B cell (primary cell): ENCODE measurements at regions not wholly inside any gene's neighbourhood (a gene's known extent, or its start where the extent isn't known, plus 50 kb on each side); places are given as distances from the start of the nearest gene placed in this dataset.

Source experiments
- ATAC-seq: fragments of 200-7000 bp; cut with Tn5 transposase; one replicate; pipeline ENCODE4 v1.10.0; 2021; ENCODE audit warnings: low read depth, mild to moderate bottlenecking, moderate number of reproducible peaks, moderate library complexity
- CTCF ChIA-PET: fragments of 350-600 bp; sonication (Branson Sonifier 250); formaldehyde crosslinking; loops from one replicate; lab custom pipeline; 2021; ENCODE audit warnings: antibody characterized with exemption, inconsistent platforms; lab: Charles Lee
- POLR2A ChIA-PET: fragments of 350-600 bp; sonication (Branson Sonifier 250); formaldehyde crosslinking; loops from one replicate; lab custom pipeline; 2021; ENCODE audit warnings: antibody characterized with exemption; lab: Charles Lee
- DNase-seq: peaks from one replicate; pipeline ENCODE4 v3.0.0; 2013
- H2AFZ ChIP-seq: 2 replicates; pipeline ENCODE4 v1.6.1; 2012; ENCODE audit warnings: mild to moderate bottlenecking, low read depth, low read length; ENCODE audit not compliant: insufficient read depth, poor library complexity, severe bottlenecking
- H3K27ac ChIP-seq, 2 donors: 1 replicate in 1 of 2; 2 replicates in 1 of 2; pipeline ENCODE4 v1.5.1; 2012 to 2013; ENCODE audit warnings: low read length in 2 of 2, mild to moderate bottlenecking in 2 of 2, moderate library complexity in 1 of 2
- H3K27me3 ChIP-seq, 4 experiments: fragments of 200-600 bp in 1 of 4; sonication (generic) in 1 of 4; replicated peaks in 1 of 4; 1 replicate in 2 of 4; 2 replicates in 2 of 4; pipeline versions ENCODE4 v1.6.1 to v1.7.0; 2013 to 2016; ENCODE audit warnings: low read length in 3 of 4, mild to moderate bottlenecking in 2 of 4, mixed read lengths in 1 of 4, moderate library complexity in 1 of 4; ENCODE audit not compliant: insufficient read depth in 4 of 4, control insufficient read depth in 3 of 4; ENCODE audit errors: control extremely low read depth in 1 of 4
- H3K36me3 ChIP-seq, 2 experiments: replicated peaks in 1 of 2; 1 replicate in 1 of 2; 2 replicates in 1 of 2; pipeline versions ENCODE4 v1.6.1 to v1.7.1; 2013; ENCODE audit warnings: low read length in 1 of 2; ENCODE audit not compliant: insufficient read depth in 2 of 2, control insufficient read depth in 1 of 2; ENCODE audit errors: control extremely low read depth in 1 of 2, extremely low read depth in 1 of 2
- H3K4me1 ChIP-seq, 2 donors: fragments of 200-600 bp in 1 of 2; sonication (generic) in 1 of 2; 1 replicate in 1 of 2; 2 replicates in 1 of 2; pipeline versions ENCODE4 v1.5.1 to v1.6.1; 2013 to 2017; ENCODE audit warnings: low read length in 2 of 2; ENCODE audit not compliant: control insufficient read depth in 2 of 2, insufficient read depth in 2 of 2
- H3K4me2 ChIP-seq: replicated peaks from 2 replicates; pipeline ENCODE3; 2012; ENCODE audit warnings: mild to moderate bottlenecking, low read depth, low read length; ENCODE audit not compliant: poor library complexity, severe bottlenecking
- H3K4me3 ChIP-seq, 5 experiments: fragments of 200-600 bp in 1 of 5; sonication (generic) in 1 of 5; 1 replicate in 3 of 5; 2 replicates in 2 of 5; pipeline versions ENCODE4 v1.5.1 to v1.7.0; 2011 to 2016; ENCODE audit warnings: low read length in 4 of 5, mild to moderate bottlenecking in 4 of 5, low read depth in 2 of 5, control low read depth in 1 of 5, moderate library complexity in 1 of 5; ENCODE audit not compliant: insufficient read depth in 1 of 5; ENCODE audit errors: control extremely low read depth in 1 of 5, extremely low read depth in 1 of 5
- H3K79me2 ChIP-seq: fragments of 200-600 bp; sonication (generic); one replicate; pipeline ENCODE4 v1.6.0; 2016; ENCODE audit warnings: low read length; ENCODE audit not compliant: control insufficient read depth, insufficient read depth
- H3K9ac ChIP-seq: fragments of 200-600 bp; sonication (generic); 2 replicates; pipeline ENCODE4 v1.6.1; 2017; ENCODE audit warnings: mild to moderate bottlenecking, low read length, moderate library complexity
- H3K9me3 ChIP-seq, 3 donors: one replicate each; pipeline versions ENCODE4 v1.6.1 to v1.7.1; 2013; ENCODE audit warnings: low read length in 2 of 3; ENCODE audit not compliant: control insufficient read depth in 2 of 3, insufficient read depth in 1 of 3; ENCODE audit errors: control extremely low read depth in 1 of 3
- H4K20me1 ChIP-seq: 2 replicates; pipeline ENCODE4 v1.6.0; 2012; ENCODE audit warnings: mild to moderate bottlenecking, low read length; ENCODE audit not compliant: insufficient read depth, control insufficient read depth, poor library complexity, severe bottlenecking
- H3K27ac Mint-ChIP-seq: one replicate; pipeline ENCODE4 v1.8.0; 2021; ENCODE audit warnings: mixed read lengths
- H3K27me3 Mint-ChIP-seq: one replicate; pipeline ENCODE4 v1.8.0; 2021; ENCODE audit warnings: mixed read lengths
- H3K4me1 Mint-ChIP-seq: one replicate; pipeline ENCODE4 v1.8.0; 2021; ENCODE audit warnings: mixed read lengths
- H3K4me3 Mint-ChIP-seq: one replicate; pipeline ENCODE4 v1.8.0; 2021; ENCODE audit warnings: mixed read lengths
- H3K9me3 Mint-ChIP-seq: one replicate; pipeline ENCODE4 v1.8.0; 2022; ENCODE audit warnings: mixed read lengths; ENCODE audit not compliant: insufficient read depth
- CTCF ChIP-seq: fragments of 200-600 bp; IDR thresholded peaks from one replicate; pipeline ENCODE4 v1.8.0; 2022; ENCODE audit warnings: antibody characterized with exemption, mild to moderate bottlenecking
- EZH2 ChIP-seq: IDR thresholded peaks from 2 replicates; pipeline ENCODE4 v1.6.1; 2012; ENCODE audit warnings: borderline replicate concordance, low read depth, mild to moderate bottlenecking, moderate library complexity, low read length; ENCODE audit not compliant: insufficient read depth, poor library complexity, severe bottlenecking
- WGBS: methylation state at CpG from one replicate; pipeline ENCODE4 v1.1.5; 2013; ENCODE audit warnings: missing lambda C conversion rate; ENCODE audit not compliant: insufficient coverage; 5-methylcytosine and 5-hydroxymethylcytosine counted together
- intact Hi-C: fragments of 100-400 bp; cut with micrococcal nuclease; formaldehyde crosslinking; loops from one replicate; pipeline ENCODE4 v1.10.0; 2022

GRCh38 chr2:8469709-8470493, 212.0 kb upstream of the ID2 start:
- Histone ChIP-seq H3K27me3 (peaks cover 0 to 92% (median 71%) of the 10 kb centered on the region in 4 experiments), H3K9ac (no peak overlapping the region), H3K79me2 (no peaks in the 10 kb centered on the region), H3K4me3 (no peak overlapping the region), H3K27ac (no peak overlapping the region), H3K36me3 (no peaks in the 10 kb centered on the region), H4K20me1 (no peaks in the 10 kb centered on the region), H2AFZ (no peak overlapping the region), H3K4me2 (no peak overlapping the region), H3K4me1 (peaks cover 14 to 21% of the 10 kb centered on the region in 2 donors), H3K9me3 (peaks cover 1 to 9% (median 3%) of the 10 kb centered on the region in 3 donors)
- ChIA-PET CTCF (no interaction called here), POLR2A (no interaction called here)
- WGBS, result 96% methylated on average over 7 of the region's 11 CpGs
- Mint-ChIP-seq H3K4me3 (no peak overlapping the region), H3K27me3 (peaks cover 87% of the 10 kb centered on the region), H3K4me1 (peaks cover 8% of the 10 kb centered on the region), H3K9me3 (peaks cover 5% of the 10 kb centered on the region), H3K27ac (no peak overlapping the region)
- DNase-seq (no peak), ATAC-seq (no peak)
- TF ChIP-seq EZH2 (no peak), CTCF (no peak)
- intact Hi-C loops, result no loop called here
